ENCODE measurements at regions not wholly inside any gene's neighbourhood (a gene's known extent, or its start where the extent isn't known, plus 50 kb on each side); places are given as distances from the start of the nearest gene placed in this dataset.
A peak's percentile ranks its signal among the peaks of the same experiment; 100 is the strongest.

DNA sequence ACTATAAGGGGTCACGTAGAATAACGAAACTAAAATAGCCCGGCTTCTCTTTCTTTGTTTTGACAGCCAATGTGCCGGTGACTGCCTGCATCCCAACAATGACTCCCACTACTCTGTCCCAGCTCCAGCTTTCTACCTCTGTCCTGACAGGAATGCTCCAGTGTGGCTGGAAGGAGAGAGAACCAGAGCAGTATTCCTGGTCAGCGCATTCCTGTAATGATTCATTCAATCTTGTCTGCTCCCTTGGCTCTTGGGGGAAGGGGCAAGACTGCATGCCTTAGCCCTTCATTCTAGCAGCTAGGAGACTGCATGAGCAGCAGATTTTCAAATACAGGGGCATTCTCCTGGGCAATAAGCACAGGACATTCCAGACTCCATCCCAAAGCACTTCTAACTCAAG, 132.1 kb upstream of the PRMT6 start:
- TF ChIP-seq, protein P1, sequence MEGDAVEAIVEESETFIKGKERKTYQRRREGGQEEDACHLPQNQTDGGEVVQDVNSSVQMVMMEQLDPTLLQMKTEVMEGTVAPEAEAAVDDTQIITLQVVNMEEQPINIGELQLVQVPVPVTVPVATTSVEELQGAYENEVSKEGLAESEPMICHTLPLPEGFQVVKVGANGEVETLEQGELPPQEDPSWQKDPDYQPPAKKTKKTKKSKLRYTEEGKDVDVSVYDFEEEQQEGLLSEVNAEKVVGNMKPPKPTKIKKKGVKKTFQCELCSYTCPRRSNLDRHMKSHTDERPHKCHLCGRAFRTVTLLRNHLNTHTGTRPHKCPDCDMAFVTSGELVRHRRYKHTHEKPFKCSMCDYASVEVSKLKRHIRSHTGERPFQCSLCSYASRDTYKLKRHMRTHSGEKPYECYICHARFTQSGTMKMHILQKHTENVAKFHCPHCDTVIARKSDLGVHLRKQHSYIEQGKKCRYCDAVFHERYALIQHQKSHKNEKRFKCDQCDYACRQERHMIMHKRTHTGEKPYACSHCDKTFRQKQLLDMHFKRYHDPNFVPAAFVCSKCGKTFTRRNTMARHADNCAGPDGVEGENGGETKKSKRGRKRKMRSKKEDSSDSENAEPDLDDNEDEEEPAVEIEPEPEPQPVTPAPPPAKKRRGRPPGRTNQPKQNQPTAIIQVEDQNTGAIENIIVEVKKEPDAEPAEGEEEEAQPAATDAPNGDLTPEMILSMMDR (IDR thresholded peaks at IDR 0.05; ENCODE audit: unreplicated experiment in 3 of 3): no peak
- Mint-ChIP-seq H3K4me1 (peaks cover 6% of the 10 kb centered on the region), H3K4me3 (peak overlapping the region; percentile 46 to 67 (median 58))

DNA sequence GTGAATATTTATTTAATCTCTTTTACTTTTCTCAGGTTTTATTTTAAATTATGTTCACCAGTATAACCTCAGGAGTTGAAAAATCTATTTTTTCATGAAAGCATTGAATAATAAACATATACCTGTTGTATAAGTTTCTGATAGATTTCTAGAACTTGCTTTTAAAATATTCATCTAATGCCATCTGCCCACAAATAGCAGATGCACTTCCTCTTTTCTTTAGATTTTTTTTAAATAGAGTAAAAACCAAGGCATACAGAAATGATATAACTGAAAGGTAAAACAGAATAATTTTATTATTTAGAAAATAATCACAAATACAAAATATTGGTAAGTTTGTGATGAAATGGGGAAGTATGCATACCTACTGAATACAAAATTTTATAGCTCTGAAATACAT, 130.7 kb upstream of the PRMT6 start:
- peaks cover 8% of the 10 kb centered on the region for H3K9me3 Mint-ChIP-seq
- H3K36me3 Mint-ChIP-seq (ENCODE audit: low read depth): no peaks in the 10 kb centered on the region

More for the DNA sequence above, 132.1 kb upstream of the PRMT6 start:
- Mint-ChIP-seq H3K27me3 (ENCODE audit: low read depth) (no peaks in the 10 kb centered on the region), H3K36me3 (ENCODE audit: low read depth) (no peaks in the 10 kb centered on the region), H3K27ac (peak overlapping the region; percentile 64 to 86 (median 73)), H3K9me3 (peaks cover 6% of the 10 kb centered on the region)

DNA sequence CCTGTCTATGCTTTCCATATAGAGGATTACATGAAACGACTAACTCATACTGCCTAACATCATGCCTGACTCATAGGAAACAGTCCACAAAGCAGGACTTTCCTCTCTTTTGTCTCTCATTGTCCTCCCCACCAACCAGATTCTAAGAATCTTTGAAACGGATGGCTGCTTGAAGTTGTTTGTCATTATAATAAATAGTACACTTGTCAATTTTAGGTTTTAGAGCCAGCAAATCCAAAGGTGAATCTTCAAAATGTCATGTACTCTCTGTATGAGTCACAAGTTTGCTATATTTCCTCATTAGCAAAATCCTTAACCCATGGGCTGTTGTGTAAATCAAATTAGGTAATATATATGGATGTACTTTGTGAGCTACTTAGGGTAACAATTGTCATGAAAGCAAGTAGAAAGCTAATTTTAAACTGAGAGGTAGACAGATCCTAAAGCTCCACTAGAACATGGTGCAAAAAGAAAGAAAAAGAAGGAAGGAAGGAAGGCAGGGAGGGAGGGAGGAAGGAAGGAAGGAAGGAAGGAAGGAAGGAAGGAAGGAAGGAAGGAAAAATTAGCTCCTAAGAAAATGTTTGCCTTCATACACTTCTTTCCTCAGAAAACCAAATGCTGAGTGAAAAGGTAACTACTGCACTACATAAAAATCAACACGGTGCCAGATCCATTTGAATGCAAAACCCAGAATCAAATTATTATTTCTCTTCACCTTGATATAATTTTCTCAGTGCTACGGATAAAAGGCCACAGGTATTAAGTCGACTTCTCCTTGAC, 129.5 kb upstream of the PRMT6 start:
- H3K4me1 Mint-ChIP-seq: peaks cover 6% of the 10 kb centered on the region
- no peaks in the 10 kb centered on the region for H3K27me3 Mint-ChIP-seq (ENCODE audit: low read depth)
- no peak overlapping the region for H3K4me3 Mint-ChIP-seq
- H3K9me3 Mint-ChIP-seq: peaks cover 8% of the 10 kb centered on the region
- H3K36me3 Mint-ChIP-seq (ENCODE audit: low read depth): no peaks in the 10 kb centered on the region
- peak overlapping the region in 1 of 3 experiments; percentile 19 for H3K27ac Mint-ChIP-seq
- TF ChIP-seq, protein P1 (IDR thresholded peaks at IDR 0.05; ENCODE audit: unreplicated experiment in 3 of 3): no peak

More for the DNA sequence above, 130.7 kb upstream of the PRMT6 start:
- H3K4me3 Mint-ChIP-seq: no peak overlapping the region
- TF ChIP-seq, protein P1 (IDR thresholded peaks at IDR 0.05; ENCODE audit: unreplicated experiment in 3 of 3): no peak
- no peaks in the 10 kb centered on the region for H3K27me3 Mint-ChIP-seq (ENCODE audit: low read depth)
- H3K4me1 Mint-ChIP-seq: peaks cover 6% of the 10 kb centered on the region
- H3K27ac Mint-ChIP-seq: peak overlapping the region in 1 of 3 experiments; percentile 61

DNA sequence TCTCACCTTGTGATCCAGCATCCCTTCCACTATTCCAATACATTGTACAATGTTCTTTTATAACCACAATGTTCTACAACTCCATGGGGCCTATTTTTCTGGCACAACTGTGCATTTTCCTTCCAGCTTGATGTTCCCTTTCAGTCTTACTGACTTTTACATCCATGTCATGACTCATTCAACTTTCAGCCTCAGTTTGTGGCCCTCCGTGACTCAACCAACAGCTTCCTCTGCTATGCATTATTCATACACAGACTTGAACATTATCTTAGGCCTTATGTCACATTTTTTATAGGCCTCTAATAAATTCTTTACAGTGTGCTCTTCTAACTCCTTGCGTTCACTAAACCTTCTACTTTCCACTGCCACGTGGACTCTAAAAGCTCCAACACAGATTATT, 119.4 kb upstream of the PRMT6 start:
- Mint-ChIP-seq H3K27me3 (ENCODE audit: low read depth) (no peaks in the 10 kb centered on the region), H3K9me3 (peaks cover 8% of the 10 kb centered on the region), H3K4me3 (no peak overlapping the region), H3K27ac (no peak overlapping the region), H3K36me3 (ENCODE audit: low read depth) (no peaks in the 10 kb centered on the region), H3K4me1 (no peaks in the 10 kb centered on the region)
- TF ChIP-seq, protein P1 (IDR thresholded peaks at IDR 0.05; ENCODE audit: unreplicated experiment in 3 of 3): no peak

DNA sequence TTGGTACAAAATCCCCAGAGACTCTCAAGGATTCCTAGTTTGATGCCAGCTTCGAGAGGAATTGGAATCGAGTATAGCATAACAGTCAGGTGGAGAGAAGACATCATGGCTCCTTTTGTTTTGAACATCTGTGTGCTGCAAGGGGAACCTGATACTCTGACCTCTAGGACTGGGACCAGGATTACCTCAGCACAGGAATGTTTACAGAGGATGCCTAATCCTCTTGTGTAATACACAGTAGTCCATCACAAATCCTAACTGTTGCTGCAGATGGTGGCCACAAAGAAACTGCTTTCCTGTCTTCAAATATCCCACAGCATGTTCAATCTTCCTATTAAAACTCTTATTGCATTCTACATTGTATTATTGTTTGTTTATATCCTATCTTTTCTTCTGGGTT, 111.8 kb upstream of the PRMT6 start:
- Mint-ChIP-seq H3K4me1 (no peaks in the 10 kb centered on the region), H3K36me3 (ENCODE audit: low read depth) (no peaks in the 10 kb centered on the region), H3K4me3 (no peak overlapping the region), H3K9me3 (no peaks in the 10 kb centered on the region), H3K27ac (no peak overlapping the region), H3K27me3 (ENCODE audit: low read depth) (no peaks in the 10 kb centered on the region)
- TF ChIP-seq, protein P1 (IDR thresholded peaks at IDR 0.05; ENCODE audit: unreplicated experiment in 3 of 3): no peak

DNA sequence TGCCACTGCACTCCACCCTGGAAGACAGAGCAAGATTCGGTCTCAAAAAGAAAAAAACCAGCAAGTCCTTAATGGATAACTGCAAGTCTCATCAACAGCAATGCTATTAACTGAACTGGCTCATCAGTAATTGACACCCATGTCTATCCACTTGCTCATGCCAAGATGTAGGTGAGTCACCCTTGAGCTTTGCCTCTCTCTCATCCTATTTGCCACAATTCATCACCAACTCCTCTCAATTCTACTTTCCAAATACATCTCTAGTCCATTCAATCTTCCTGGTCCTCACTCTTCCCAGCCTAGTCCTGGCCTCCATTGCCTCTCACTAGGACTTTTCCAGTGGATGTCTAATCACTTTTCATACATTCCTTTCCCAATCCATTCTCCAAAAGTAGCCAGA, 103.7 kb upstream of the PRMT6 start:
- no peaks in the 10 kb centered on the region for H3K9me3 Mint-ChIP-seq
- H3K4me1 Mint-ChIP-seq: peaks cover 11% of the 10 kb centered on the region
- no peaks in the 10 kb centered on the region for H3K36me3 Mint-ChIP-seq (ENCODE audit: low read depth)
- H3K27ac Mint-ChIP-seq: no peak overlapping the region
- H3K4me3 Mint-ChIP-seq: no peak overlapping the region
- peaks cover 5% of the 10 kb centered on the region for H3K27me3 Mint-ChIP-seq (ENCODE audit: low read depth)
- TF ChIP-seq, protein P1 (IDR thresholded peaks at IDR 0.05; ENCODE audit: unreplicated experiment in 3 of 3): no peak
